ENCODE measurements at regions not wholly inside any gene's neighbourhood (a gene's known extent, or its start where the extent isn't known, plus 50 kb on each side); places are given as distances from the start of the nearest gene placed in this dataset.

GRCh38 chr2:144593803-144594202 lies 73.9 kb upstream of the ZEB2 start:
- DNase-seq (no peak), ATAC-seq (no peak)
- Histone ChIP-seq H3K27me3 (ENCODE audit: low read length) (no peaks in the 10 kb centered on the region), H3K9me3 (ENCODE audit: low read length) (no peaks in the 10 kb centered on the region), H3K4me3 (ENCODE audit: low read length) (no peak overlapping the region), H3F3A (ENCODE audit: low read length, unreplicated experiment) (no peaks in the 10 kb centered on the region), H3K36me3 (ENCODE audit: low read depth, low read length) (no peaks in the 10 kb centered on the region), H3K9ac (ENCODE audit: low read length) (no peak overlapping the region), H3K4me2 (ENCODE audit: low read length) (no peak overlapping the region), H3K9me2 (replicated peaks; ENCODE audit: low read length) (no peaks in the 10 kb centered on the region), H3K27ac (ENCODE audit: low read length) (no peak overlapping the region), H2AFZ (ENCODE audit: low read length) (no peak overlapping the region), H3K4me1 (ENCODE audit: insufficient read depth, low read length) (peaks cover 19% of the 10 kb centered on the region), H4K20me1 (ENCODE audit: low read length) (no peaks in the 10 kb centered on the region), H3K79me2 (ENCODE audit: low read length) (no peaks in the 10 kb centered on the region)
- no TSS peak for BruUV-seq (replicated peaks)
- POLR2A ChIA-PET (ENCODE audit: unreplicated experiment) = no interaction called here
- intact Hi-C loops (cut with micrococcal nuclease) = loop anchor here (10.0 kb wide), 1 partner anchor 259 kb away; a partner anchor contains a TSS
- CTCF ChIA-PET = no interaction called here
- TF ChIP-seq EZH2phosphoT487 (IDR thresholded peaks at IDR 0.05; ENCODE audit: borderline replicate concordance, low read length) = no peak
- no peak for TF ChIP-seq EZH2 (IDR thresholded peaks at IDR 0.05; ENCODE audit: low read length, unreplicated experiment)
- TF ChIP-seq CTCF (conservative IDR thresholded peaks at IDR 0.05; ENCODE audit: low read depth, low read length) = no peak

- no peak overlapping the region for H2AFZ ChIP-seq (ENCODE audit: low read length)
- no peak overlapping the region for H3K4me2 ChIP-seq (ENCODE audit: low read length)
- H3K4me3 ChIP-seq (ENCODE audit: low read length) = no peak overlapping the region
- CTCF ChIA-PET = no interaction called here
- H3K27ac ChIP-seq (ENCODE audit: low read length) = no peak overlapping the region
- no peaks in the 10 kb centered on the region for H3K36me3 ChIP-seq (ENCODE audit: low read depth, low read length)
- peaks cover 19% of the 10 kb centered on the region for H3K4me1 ChIP-seq (ENCODE audit: insufficient read depth, low read length)
- no peaks in the 10 kb centered on the region for H3K27me3 ChIP-seq (ENCODE audit: low read length)
- H4K20me1 ChIP-seq (ENCODE audit: low read length) = no peaks in the 10 kb centered on the region
- TF ChIP-seq EZH2 (IDR thresholded peaks at IDR 0.05; ENCODE audit: low read length, unreplicated experiment) (no peak), EZH2phosphoT487 (IDR thresholded peaks at IDR 0.05; ENCODE audit: borderline replicate concordance, low read length) (no peak), CTCF (conservative IDR thresholded peaks at IDR 0.05; ENCODE audit: low read depth, low read length) (no peak)
- no peaks in the 10 kb centered on the region for H3K9me3 ChIP-seq (ENCODE audit: low read length)
- no peak overlapping the region for H3K9ac ChIP-seq (ENCODE audit: low read length)
- no peaks in the 10 kb centered on the region for H3K79me2 ChIP-seq (ENCODE audit: low read length)
- no peaks in the 10 kb centered on the region for H3K9me2 ChIP-seq (replicated peaks; ENCODE audit: low read length)
- POLR2A ChIA-PET (ENCODE audit: unreplicated experiment) = no interaction called here
- BruUV-seq (replicated peaks) = no TSS peak
- ATAC-seq = no peak
- no peaks in the 10 kb centered on the region for H3F3A ChIP-seq (ENCODE audit: low read length, unreplicated experiment)
- no peak for DNase-seq
- intact Hi-C loops (cut with micrococcal nuclease) = loop anchor here (10.0 kb wide), 1 partner anchor 258 kb away; a partner anchor contains a TSS
Observed at GRCh38 chr2:144592500-144593256, 72.8 kb upstream of the ZEB2 start.

GRCh38 chr2:144587306-144587705 lies 67.4 kb upstream of the ZEB2 start:
- Histone ChIP-seq H3K27me3 (ENCODE audit: low read length) (no peaks in the 10 kb centered on the region), H3K9ac (ENCODE audit: low read length) (no peak overlapping the region), H3K4me2 (ENCODE audit: low read length) (no peak overlapping the region), H3K9me3 (ENCODE audit: low read length) (no peaks in the 10 kb centered on the region), H2AFZ (ENCODE audit: low read length) (no peak overlapping the region), H3K79me2 (ENCODE audit: low read length) (no peaks in the 10 kb centered on the region), H3K4me1 (ENCODE audit: insufficient read depth, low read length) (peaks cover 12% of the 10 kb centered on the region), H3K4me3 (ENCODE audit: low read length) (no peak overlapping the region), H4K20me1 (ENCODE audit: low read length) (no peaks in the 10 kb centered on the region), H3K36me3 (ENCODE audit: low read depth, low read length) (no peaks in the 10 kb centered on the region), H3K27ac (ENCODE audit: low read length) (no peak overlapping the region), H3K9me2 (replicated peaks; ENCODE audit: low read length) (no peaks in the 10 kb centered on the region), H3F3A (ENCODE audit: low read length, unreplicated experiment) (no peaks in the 10 kb centered on the region)
- no TSS peak for BruUV-seq (replicated peaks)
- TF ChIP-seq EZH2 (IDR thresholded peaks at IDR 0.05; ENCODE audit: low read length, unreplicated experiment) (no peak), EZH2phosphoT487 (IDR thresholded peaks at IDR 0.05; ENCODE audit: borderline replicate concordance, low read length) (no peak), CTCF (conservative IDR thresholded peaks at IDR 0.05; ENCODE audit: low read depth, low read length) (no peak)
- intact Hi-C loops (cut with micrococcal nuclease) = no loop called here
- ATAC-seq (no peak), DNase-seq (no peak)
- ChIA-PET CTCF (no interaction called here), POLR2A (ENCODE audit: unreplicated experiment) (no interaction called here)

Data from PC-3 (cell line).